ENCODE measurements at regions not wholly inside any gene's neighbourhood (a gene's known extent, or its start where the extent isn't known, plus 50 kb on each side); places are given as distances from the start of the nearest gene placed in this dataset.

DNA sequence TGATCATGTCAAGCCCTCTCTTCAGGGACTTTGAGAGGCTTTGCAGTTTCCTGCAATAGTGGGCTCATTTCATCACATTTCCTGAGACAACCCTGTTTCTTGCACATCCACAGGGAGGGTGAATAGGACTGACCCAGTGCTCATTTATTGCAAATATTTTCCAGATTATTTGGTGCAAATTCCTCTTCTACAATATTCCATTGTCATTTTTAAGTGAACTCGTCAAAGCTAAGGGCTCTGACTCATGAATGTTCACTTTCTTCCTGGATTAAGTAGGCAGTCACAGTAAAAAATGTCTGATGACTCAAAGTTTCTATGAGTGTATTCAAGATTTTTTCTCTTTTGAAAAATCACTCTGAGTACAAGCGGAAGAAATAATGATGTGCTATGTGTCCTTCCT lies 225.5 kb upstream of the GALNT5 start:
- Histone ChIP-seq H3K36me3 (no peaks in the 10 kb centered on the region), H3K4me1 (ENCODE audit: control insufficient read depth in 1 of 2, low read depth in 2 of 2) (no peaks in the 10 kb centered on the region), H3K4me3 (no peak overlapping the region), H3K27ac (no peak overlapping the region), H3K27me3 (replicated peaks; ENCODE audit: insufficient read depth) (no peaks in the 10 kb centered on the region), H3K9me3 (no peaks in the 10 kb centered on the region)
- no peak for DNase-seq (ENCODE audit: low spot score)
- no peak for ATAC-seq (ENCODE audit: insufficient number of reproducible peaks, low FRiP score, low read depth)
- TF ChIP-seq CTCF (IDR thresholded peaks at IDR 0.05), result no peak

- Histone ChIP-seq H3K27ac (no peak overlapping the region), H3K9me3 (no peaks in the 10 kb centered on the region), H3K4me3 (no peak overlapping the region), H3K36me3 (no peaks in the 10 kb centered on the region), H3K4me1 (ENCODE audit: control insufficient read depth in 1 of 2, low read depth in 2 of 2) (no peaks in the 10 kb centered on the region), H3K27me3 (replicated peaks; ENCODE audit: insufficient read depth) (no peaks in the 10 kb centered on the region)
- no peak for TF ChIP-seq CTCF (IDR thresholded peaks at IDR 0.05)
- ATAC-seq (ENCODE audit: insufficient number of reproducible peaks, low FRiP score, low read depth), result no peak
- no peak for DNase-seq (ENCODE audit: low spot score)
Measured at GRCh38 chr2:157036726-157037125, 220.8 kb upstream of the GALNT5 start.

- H3K27me3 ChIP-seq (replicated peaks; ENCODE audit: insufficient read depth), result no peaks in the 10 kb centered on the region
Measured at GRCh38 chr2:157043786-157044185, 213.7 kb upstream of the GALNT5 start.

GRCh38 chr2:157046396-157046795 lies 211.1 kb upstream of the GALNT5 start:
- no peak overlapping the region for H3K27ac ChIP-seq
- H3K4me1 ChIP-seq (ENCODE audit: control insufficient read depth in 1 of 2, low read depth in 2 of 2), result no peaks in the 10 kb centered on the region
- H3K4me3 ChIP-seq, result no peak overlapping the region
- TF ChIP-seq CTCF (IDR thresholded peaks at IDR 0.05), result no peak
- H3K9me3 ChIP-seq, result no peaks in the 10 kb centered on the region
- no peaks in the 10 kb centered on the region for H3K36me3 ChIP-seq
- ATAC-seq (ENCODE audit: insufficient number of reproducible peaks, low FRiP score, low read depth), result no peak
- DNase-seq (ENCODE audit: low spot score), result no peak
- H3K27me3 ChIP-seq (replicated peaks; ENCODE audit: insufficient read depth), result no peaks in the 10 kb centered on the region

More at GRCh38 chr2:157043786-157044185, 213.7 kb upstream of the GALNT5 start:
- DNase-seq (ENCODE audit: low spot score) (no peak), ATAC-seq (ENCODE audit: insufficient number of reproducible peaks, low FRiP score, low read depth) (no peak)
- Histone ChIP-seq H3K4me3 (no peak overlapping the region), H3K27ac (no peak overlapping the region), H3K4me1 (ENCODE audit: control insufficient read depth in 1 of 2, low read depth in 2 of 2) (no peaks in the 10 kb centered on the region), H3K9me3 (no peaks in the 10 kb centered on the region), H3K36me3 (no peaks in the 10 kb centered on the region)
- no peak for TF ChIP-seq CTCF (IDR thresholded peaks at IDR 0.05)

- Histone ChIP-seq H3K4me3 (no peak overlapping the region), H3K9me3 (no peaks in the 10 kb centered on the region), H3K36me3 (no peaks in the 10 kb centered on the region), H3K4me1 (ENCODE audit: control insufficient read depth in 1 of 2, low read depth in 2 of 2) (no peaks in the 10 kb centered on the region), H3K27ac (no peak overlapping the region), H3K27me3 (replicated peaks; ENCODE audit: insufficient read depth) (no peaks in the 10 kb centered on the region)
- DNase-seq (ENCODE audit: low spot score), result no peak
- TF ChIP-seq CTCF (IDR thresholded peaks at IDR 0.05), result no peak
- ATAC-seq (ENCODE audit: insufficient number of reproducible peaks, low FRiP score, low read depth), result no peak
Measured at GRCh38 chr2:157052685-157053224, 204.8 kb upstream of the GALNT5 start.

All from thoracic aorta (tissue), 2 donors.